ENCODE measurements at regions not wholly inside any gene's neighbourhood (a gene's known extent, or its start where the extent isn't known, plus 50 kb on each side); places are given as distances from the start of the nearest gene placed in this dataset.

GRCh38 chr2:145802133-145802532, 1282.2 kb upstream of the ZEB2 start:
- TF ChIP-seq CTCF (conservative IDR thresholded peaks at IDR 0.05; ENCODE audit: low read depth, low read length) (no peak), EZH2 (IDR thresholded peaks at IDR 0.05; ENCODE audit: borderline replicate concordance, low read depth, low read length, poor library complexity, severe bottlenecking) (no peak)
